Right atrium auricular region (tissue), 2 donors: ENCODE measurements at regions not wholly inside any gene's neighbourhood (a gene's known extent, or its start where the extent isn't known, plus 50 kb on each side); places are given as distances from the start of the nearest gene placed in this dataset.

Experiments used
- DNase-seq: peaks from one replicate; pipeline ENCODE4 v3.0.0-alpha.2; 2019; ENCODE audit warnings: low spot score
- H3K27ac ChIP-seq, 2 donors: fragments of 200-600 bp; sonication (generic); 1 replicate in 1 of 2; 2 replicates in 1 of 2; pipeline ENCODE4 v1.5.1; 2016 to 2019
- H3K27me3 ChIP-seq, 2 donors: fragments of 200-600 bp; sonication (generic); one replicate each; pipeline versions ENCODE4 v1.5.1 to v1.6.0; 2017 to 2019
- H3K36me3 ChIP-seq: fragments of 200-600 bp; sonication (generic); one replicate; pipeline ENCODE4 v1.5.1; 2016
- H3K4me1 ChIP-seq, 2 donors: fragments of 200-600 bp; sonication (generic); one replicate each; pipeline versions ENCODE4 v1.5.1 to v1.6.0; 2017 to 2019
- H3K4me3 ChIP-seq, 2 donors: fragments of 200-600 bp; sonication (generic); 1 replicate in 1 of 2; 2 replicates in 1 of 2; pipeline ENCODE4 v1.5.1; 2017 to 2019; ENCODE audit warnings: mild to moderate bottlenecking in 1 of 2, moderate library complexity in 1 of 2
- H3K9me3 ChIP-seq, 2 donors: fragments of 200-600 bp; sonication (generic); one replicate each; pipeline ENCODE4 v1.5.1; 2019
- TF ChIP-seq, protein P1 (sequence below), 2 donors: fragments of 200-600 bp; sonication (generic); IDR thresholded peaks; one replicate each; pipeline ENCODE4 v1.5.1; 2019; ENCODE audit warnings: antibody characterized with exemption in 2 of 2

DNA sequence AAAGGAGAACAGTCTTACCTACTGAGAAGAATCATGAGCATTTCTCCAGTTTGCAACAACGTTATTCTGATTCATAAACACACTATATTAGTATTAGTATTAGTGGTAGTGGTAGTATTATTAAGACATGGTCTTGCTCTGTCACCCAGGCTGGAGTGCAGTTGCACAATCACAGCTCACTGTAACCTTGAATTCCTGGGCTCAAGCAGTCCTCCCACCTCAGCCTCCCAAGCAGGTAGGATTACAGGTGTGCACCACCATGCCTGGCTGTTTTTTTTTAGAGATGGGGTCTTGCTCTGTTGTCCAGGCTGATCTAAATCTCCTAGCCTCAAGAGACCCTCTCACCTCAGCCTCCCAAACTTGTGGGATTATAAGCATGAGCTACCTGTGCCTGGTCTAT, 363.5 kb downstream of the SAMD5 start:
- TF ChIP-seq, protein P1, sequence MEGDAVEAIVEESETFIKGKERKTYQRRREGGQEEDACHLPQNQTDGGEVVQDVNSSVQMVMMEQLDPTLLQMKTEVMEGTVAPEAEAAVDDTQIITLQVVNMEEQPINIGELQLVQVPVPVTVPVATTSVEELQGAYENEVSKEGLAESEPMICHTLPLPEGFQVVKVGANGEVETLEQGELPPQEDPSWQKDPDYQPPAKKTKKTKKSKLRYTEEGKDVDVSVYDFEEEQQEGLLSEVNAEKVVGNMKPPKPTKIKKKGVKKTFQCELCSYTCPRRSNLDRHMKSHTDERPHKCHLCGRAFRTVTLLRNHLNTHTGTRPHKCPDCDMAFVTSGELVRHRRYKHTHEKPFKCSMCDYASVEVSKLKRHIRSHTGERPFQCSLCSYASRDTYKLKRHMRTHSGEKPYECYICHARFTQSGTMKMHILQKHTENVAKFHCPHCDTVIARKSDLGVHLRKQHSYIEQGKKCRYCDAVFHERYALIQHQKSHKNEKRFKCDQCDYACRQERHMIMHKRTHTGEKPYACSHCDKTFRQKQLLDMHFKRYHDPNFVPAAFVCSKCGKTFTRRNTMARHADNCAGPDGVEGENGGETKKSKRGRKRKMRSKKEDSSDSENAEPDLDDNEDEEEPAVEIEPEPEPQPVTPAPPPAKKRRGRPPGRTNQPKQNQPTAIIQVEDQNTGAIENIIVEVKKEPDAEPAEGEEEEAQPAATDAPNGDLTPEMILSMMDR (IDR thresholded peaks at IDR 0.05), result no peak
- Histone ChIP-seq H3K27ac (no peak overlapping the region), H3K9me3 (no peaks in the 10 kb centered on the region), H3K4me1 (no peaks in the 10 kb centered on the region), H3K4me3 (no peak overlapping the region), H3K27me3 (no peaks in the 10 kb centered on the region), H3K36me3 (no peaks in the 10 kb centered on the region)
- DNase-seq, result no peak

DNA sequence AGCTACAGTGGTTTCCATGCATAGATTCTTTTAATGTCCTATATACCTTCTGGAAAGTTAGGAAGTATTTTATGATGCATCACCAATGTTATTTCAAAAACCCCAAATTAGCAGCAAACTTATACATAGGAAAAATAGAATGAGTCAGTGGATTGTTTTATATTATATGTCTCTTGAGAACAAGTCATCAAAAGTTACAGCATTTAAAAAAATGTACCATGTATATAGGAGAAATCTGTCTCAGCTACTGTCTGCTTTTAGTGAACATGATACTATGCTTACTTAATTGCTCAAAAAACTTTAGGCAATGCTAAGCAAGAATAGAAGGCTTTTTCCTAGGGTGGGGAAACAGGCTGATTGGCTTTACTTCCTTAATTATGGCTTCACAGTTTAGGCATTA, 365.3 kb downstream of the SAMD5 start:
- Histone ChIP-seq H3K27ac (no peak overlapping the region), H3K4me3 (no peak overlapping the region), H3K36me3 (no peaks in the 10 kb centered on the region), H3K27me3 (no peaks in the 10 kb centered on the region), H3K9me3 (no peaks in the 10 kb centered on the region), H3K4me1 (no peaks in the 10 kb centered on the region)
- TF ChIP-seq, protein P1 (IDR thresholded peaks at IDR 0.05), result no peak
- no peak for DNase-seq

DNA sequence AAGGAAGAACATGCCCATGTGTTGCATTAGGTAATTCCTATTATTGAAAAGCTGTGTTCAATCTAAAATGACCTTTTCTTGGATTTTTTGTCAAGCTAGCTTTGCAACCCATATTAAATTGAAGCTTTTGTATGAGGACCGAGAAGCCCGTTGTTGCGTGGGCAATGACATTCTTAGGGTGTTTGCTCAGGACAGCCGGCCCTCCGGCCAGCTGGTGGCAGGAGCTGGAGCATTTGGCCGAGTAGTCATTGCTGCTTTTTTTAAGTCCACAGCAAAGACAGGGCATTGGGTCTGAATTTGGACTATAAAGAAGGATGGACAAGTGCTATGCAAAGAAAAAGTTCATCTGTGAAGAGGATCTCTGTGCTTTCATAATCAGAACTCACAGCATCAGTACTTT, 365.8 kb downstream of the SAMD5 start:
- Histone ChIP-seq H3K9me3 (no peaks in the 10 kb centered on the region), H3K27me3 (no peaks in the 10 kb centered on the region), H3K36me3 (no peaks in the 10 kb centered on the region), H3K4me1 (no peaks in the 10 kb centered on the region), H3K4me3 (no peak overlapping the region), H3K27ac (no peak overlapping the region)
- DNase-seq, result no peak
- TF ChIP-seq, protein P1 (IDR thresholded peaks at IDR 0.05), result no peak

DNA sequence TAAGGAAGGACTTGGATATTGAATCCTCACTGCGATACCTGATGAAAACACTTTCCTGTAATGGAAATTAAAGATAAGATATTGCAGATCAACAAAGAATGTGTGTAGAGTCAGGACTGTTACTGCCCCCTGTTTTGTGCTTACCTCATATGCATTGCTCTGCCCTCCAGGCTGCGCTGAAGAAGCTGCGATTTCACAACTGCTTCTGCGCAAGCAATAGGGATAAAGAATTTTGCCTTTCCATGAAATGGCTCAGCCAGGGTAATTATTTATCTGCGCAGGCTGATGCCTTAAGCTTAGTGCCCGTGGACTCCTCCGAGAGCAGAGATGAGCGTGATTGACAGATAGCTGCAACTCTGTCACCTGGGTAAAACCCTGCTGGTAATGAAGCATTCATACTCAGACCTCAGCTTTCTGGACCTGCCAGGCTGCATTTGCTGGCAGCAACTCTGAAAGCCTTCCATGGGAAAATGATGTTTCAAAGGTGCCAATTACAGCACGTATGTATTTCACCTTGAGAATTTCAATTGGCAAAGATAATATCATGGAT, 370.6 kb downstream of the SAMD5 start:
- no peaks in the 10 kb centered on the region for H3K27me3 ChIP-seq
- H3K4me1 ChIP-seq, result no peaks in the 10 kb centered on the region
- no peak overlapping the region for H3K27ac ChIP-seq
- no peak overlapping the region for H3K4me3 ChIP-seq
- TF ChIP-seq, protein P1 (IDR thresholded peaks at IDR 0.05), result no peak
- H3K9me3 ChIP-seq, result no peaks in the 10 kb centered on the region
- no peaks in the 10 kb centered on the region for H3K36me3 ChIP-seq
- DNase-seq, result no peak

DNA sequence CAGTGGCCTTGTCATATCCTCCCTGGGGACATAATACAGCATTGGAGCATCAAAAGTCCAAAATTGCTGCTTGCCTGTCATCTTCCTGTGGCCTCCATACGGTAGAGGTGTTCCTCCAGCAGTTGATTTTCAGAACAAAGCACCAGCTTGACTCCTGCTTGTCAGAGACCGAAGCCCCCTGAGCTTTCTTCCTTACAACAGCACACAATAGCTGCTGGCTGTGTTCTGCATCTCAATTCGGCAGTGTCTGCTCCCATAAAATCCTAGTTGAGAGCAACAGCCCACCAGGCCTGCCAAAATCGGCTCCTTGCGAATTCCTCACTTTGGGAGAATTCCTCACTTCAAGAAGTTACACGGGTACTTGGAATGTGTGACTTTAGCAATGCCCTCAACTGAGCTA, 372.9 kb downstream of the SAMD5 start:
- Histone ChIP-seq H3K4me3 (no peak overlapping the region), H3K36me3 (no peaks in the 10 kb centered on the region), H3K4me1 (no peaks in the 10 kb centered on the region), H3K27ac (no peak overlapping the region), H3K27me3 (no peaks in the 10 kb centered on the region), H3K9me3 (no peaks in the 10 kb centered on the region)
- TF ChIP-seq, protein P1 (IDR thresholded peaks at IDR 0.05), result no peak
- DNase-seq, result no peak

DNA sequence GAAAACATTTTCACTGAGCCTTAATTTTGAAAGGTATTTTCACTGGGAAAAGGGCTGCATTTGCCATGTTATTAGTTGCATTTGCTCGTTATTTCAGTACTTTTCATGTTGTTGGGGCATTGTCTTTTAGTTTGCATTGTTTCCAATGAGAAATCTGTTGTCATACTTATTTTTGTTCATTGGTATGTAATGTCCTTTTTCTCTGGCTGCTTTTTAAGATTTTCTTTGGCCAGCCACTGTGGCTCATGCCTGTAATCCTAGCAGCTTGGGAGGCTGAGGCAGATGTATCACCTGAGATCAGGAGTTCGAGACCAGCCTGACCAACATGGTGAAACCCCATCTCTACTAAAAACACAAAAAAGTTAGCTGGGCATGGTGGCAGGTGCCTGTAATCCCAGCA, 379.9 kb downstream of the SAMD5 start:
- Histone ChIP-seq H3K4me1 (no peaks in the 10 kb centered on the region), H3K27me3 (no peaks in the 10 kb centered on the region), H3K27ac (no peak overlapping the region), H3K4me3 (no peak overlapping the region), H3K9me3 (peaks cover 0 to 5% of the 10 kb centered on the region in 2 donors), H3K36me3 (no peaks in the 10 kb centered on the region)
- no peak for DNase-seq
- TF ChIP-seq, protein P1 (IDR thresholded peaks at IDR 0.05), result no peak
